Mesothelial cell of epicardium (in vitro differentiated cells): ENCODE measurements at regions not wholly inside any gene's neighbourhood (a gene's known extent, or its start where the extent isn't known, plus 50 kb on each side); places are given as distances from the start of the nearest gene placed in this dataset.

Source experiments
- DNase-seq, 2 experiments: peaks; one replicate each; pipeline ENCODE4 v3.0.0; 2021; ENCODE audit warnings: low spot score in 2 of 2; ENCODE audit not compliant: unreplicated experiment in 2 of 2
- H3K27ac Mint-ChIP-seq: 2 replicates; pipeline ENCODE4 v1.8.0; 2021; ENCODE audit warnings: mixed read lengths
- H3K27me3 Mint-ChIP-seq: 2 replicates; pipeline ENCODE4 v1.8.0; 2021; ENCODE audit warnings: low read depth, mixed read lengths
- H3K36me3 Mint-ChIP-seq: 2 replicates; pipeline ENCODE4 v1.8.0; 2021; ENCODE audit warnings: mixed read lengths
- H3K4me1 Mint-ChIP-seq: 2 replicates; pipeline ENCODE4 v1.8.0; 2021; ENCODE audit warnings: mixed read lengths
- H3K4me3 Mint-ChIP-seq: 2 replicates; pipeline ENCODE4 v1.8.0; 2021; ENCODE audit warnings: mild to moderate bottlenecking, moderate library complexity, mixed read lengths
- H3K9me3 Mint-ChIP-seq: 2 replicates; pipeline ENCODE4 v1.8.0; 2021; ENCODE audit warnings: mixed read lengths
- TF ChIP-seq, protein P1 (sequence below): fragments of 200-600 bp; sonication (generic); IDR thresholded peaks from one replicate; pipeline ENCODE4 v1.5.0; 2021; ENCODE audit warnings: antibody characterized with exemption; ENCODE audit not compliant: unreplicated experiment

DNA sequence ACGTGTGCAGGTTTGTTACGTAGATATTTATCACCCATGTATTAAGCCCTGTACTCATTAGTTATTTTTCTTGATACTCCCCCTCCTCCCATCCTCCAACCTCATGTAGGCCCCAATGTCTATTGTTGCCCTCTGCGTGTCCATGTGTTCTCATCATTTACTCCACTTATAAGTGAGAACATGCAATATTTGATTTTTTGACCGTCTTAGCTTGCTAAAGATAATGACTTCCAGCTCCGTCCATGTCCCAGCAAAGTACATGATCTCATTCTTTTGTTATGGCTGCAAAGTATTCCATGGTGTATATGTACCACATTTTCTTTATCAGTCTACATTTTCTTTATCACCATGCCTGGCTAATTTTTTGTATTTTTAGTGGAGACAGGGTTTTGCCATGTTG, 623.2 kb downstream of the SQOR start:
- Mint-ChIP-seq H3K27ac (no peak overlapping the region), H3K27me3 (peaks cover 15% of the 10 kb centered on the region), H3K9me3 (peaks cover 10% of the 10 kb centered on the region), H3K4me1 (no peaks in the 10 kb centered on the region), H3K4me3 (no peak overlapping the region), H3K36me3 (no peaks in the 10 kb centered on the region)
- DNase-seq: no peak
- TF ChIP-seq, protein P1, sequence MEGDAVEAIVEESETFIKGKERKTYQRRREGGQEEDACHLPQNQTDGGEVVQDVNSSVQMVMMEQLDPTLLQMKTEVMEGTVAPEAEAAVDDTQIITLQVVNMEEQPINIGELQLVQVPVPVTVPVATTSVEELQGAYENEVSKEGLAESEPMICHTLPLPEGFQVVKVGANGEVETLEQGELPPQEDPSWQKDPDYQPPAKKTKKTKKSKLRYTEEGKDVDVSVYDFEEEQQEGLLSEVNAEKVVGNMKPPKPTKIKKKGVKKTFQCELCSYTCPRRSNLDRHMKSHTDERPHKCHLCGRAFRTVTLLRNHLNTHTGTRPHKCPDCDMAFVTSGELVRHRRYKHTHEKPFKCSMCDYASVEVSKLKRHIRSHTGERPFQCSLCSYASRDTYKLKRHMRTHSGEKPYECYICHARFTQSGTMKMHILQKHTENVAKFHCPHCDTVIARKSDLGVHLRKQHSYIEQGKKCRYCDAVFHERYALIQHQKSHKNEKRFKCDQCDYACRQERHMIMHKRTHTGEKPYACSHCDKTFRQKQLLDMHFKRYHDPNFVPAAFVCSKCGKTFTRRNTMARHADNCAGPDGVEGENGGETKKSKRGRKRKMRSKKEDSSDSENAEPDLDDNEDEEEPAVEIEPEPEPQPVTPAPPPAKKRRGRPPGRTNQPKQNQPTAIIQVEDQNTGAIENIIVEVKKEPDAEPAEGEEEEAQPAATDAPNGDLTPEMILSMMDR: no peak

DNA sequence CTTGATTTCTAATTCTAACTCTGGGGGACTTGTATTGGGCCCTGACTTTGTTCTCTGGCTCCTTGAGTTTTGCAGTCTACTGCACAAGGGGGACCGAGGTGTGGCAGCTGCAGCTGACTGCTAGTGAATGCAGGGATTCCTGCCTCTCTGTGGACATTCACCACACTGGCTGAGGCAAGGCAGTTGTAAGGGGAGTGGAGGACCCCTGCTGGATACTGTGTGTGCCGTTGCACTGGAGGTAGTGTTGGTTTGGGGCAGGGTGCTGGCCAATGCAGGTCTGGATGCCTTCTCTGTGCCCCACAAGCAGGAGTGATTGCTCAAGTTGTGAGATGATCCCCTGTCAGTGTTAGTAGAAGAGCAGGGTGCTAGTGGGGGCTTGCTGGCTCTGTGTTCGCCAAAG, 626.1 kb downstream of the SQOR start:
- no peak for DNase-seq
- H3K36me3 Mint-ChIP-seq: no peaks in the 10 kb centered on the region

DNA sequence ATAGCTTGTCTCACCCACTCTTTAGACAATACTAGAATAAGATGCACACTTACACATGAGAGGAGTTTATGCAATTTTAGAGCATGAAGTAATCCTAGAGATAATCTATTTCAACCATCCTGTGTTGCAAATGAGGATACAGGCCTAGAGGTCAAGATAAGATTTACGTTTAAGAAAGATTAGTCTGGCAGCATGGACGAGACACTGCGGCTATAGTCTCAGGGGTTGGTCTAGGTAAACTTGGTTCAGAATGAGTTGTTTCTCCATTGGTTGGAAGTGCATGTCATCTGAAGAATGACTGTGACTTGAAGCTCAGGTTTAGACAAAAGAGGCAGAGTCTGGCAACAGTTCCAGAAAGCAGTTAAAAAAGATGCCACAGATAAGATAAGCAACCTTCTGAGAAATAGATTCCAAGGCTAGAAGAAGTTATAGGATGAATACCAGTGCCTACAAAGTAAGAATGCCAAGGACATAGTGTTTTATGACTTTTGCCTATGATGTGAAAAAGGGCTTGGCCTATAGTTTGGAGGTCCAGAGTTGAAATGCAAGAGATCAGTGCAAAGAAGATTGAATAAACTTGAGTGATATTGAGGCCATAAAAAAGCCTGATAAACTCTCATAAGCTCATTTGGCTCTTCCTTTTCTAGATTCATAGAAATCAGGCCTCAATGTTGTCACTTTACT, 631.0 kb downstream of the SQOR start:
- Mint-ChIP-seq H3K4me1 (peaks cover 8% of the 10 kb centered on the region), H3K27ac (no peak overlapping the region), H3K27me3 (peaks cover 16% of the 10 kb centered on the region), H3K4me3 (no peak overlapping the region), H3K9me3 (peaks cover under 1% of the 10 kb centered on the region), H3K36me3 (no peaks in the 10 kb centered on the region)
- TF ChIP-seq, protein P1: no peak
- DNase-seq: no peak

More for the DNA sequence above, 626.1 kb downstream of the SQOR start:
- peaks cover 10% of the 10 kb centered on the region for H3K9me3 Mint-ChIP-seq
- peaks cover 13% of the 10 kb centered on the region for H3K27me3 Mint-ChIP-seq
- TF ChIP-seq, protein P1: no peak
- no peak overlapping the region for H3K4me3 Mint-ChIP-seq
- no peak overlapping the region for H3K27ac Mint-ChIP-seq
- peaks cover 5% of the 10 kb centered on the region for H3K4me1 Mint-ChIP-seq

DNA sequence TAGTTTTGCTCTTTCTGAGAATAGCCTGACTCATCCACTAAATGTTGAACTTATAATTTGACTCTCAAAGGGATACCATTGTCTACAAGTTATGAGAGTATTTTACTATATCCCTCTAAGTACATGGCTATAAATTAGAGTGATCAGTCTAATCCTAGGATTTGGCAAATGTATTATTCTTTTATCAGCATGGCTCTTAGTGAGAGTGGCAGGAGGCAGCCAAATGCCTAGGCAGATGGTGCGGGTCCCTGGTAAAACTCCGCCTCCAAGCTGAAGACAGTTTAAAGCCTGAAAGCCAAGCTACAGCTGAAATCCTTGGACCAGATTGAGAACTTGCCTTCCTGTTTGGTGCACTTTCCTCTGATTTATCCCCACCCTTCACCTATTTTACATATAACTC, 631.8 kb downstream of the SQOR start:
- H3K4me1 Mint-ChIP-seq: peaks cover 8% of the 10 kb centered on the region
- H3K9me3 Mint-ChIP-seq: no peaks in the 10 kb centered on the region
- H3K4me3 Mint-ChIP-seq: no peak overlapping the region
- H3K27ac Mint-ChIP-seq: no peak overlapping the region
- no peak for DNase-seq
- peaks cover 16% of the 10 kb centered on the region for H3K27me3 Mint-ChIP-seq
- no peaks in the 10 kb centered on the region for H3K36me3 Mint-ChIP-seq
- TF ChIP-seq, protein P1: no peak

DNA sequence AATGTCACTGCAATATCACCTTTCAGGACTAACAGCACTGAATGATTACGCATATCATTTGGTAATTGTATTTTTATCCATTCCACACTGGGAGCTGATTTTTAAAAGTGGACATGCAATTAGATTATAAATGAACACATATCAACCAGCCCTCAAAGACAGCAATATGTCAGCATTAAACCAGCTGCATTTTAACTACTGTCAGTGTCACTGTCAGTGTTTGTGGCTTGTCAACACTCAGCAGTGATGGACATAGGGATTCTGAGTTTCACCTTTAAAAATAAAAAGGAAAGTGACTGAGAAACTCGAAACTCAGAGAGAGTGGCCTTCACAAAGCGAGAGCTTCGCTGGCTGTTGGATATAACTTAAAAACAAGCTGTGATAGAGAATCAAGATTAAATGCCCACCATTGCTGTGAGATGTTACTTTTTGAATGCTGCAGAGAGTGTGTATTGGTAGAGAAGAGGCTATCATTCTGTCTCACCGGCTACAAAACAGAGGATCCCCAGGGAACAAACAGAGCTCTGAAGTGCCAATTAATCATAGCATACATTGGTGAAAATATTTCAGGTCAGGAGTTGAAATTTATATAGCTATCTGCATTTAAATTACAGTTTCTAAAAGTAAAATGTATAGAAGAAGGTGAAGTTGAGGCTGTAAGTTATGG, 635.8 kb downstream of the SQOR start:
- H3K36me3 Mint-ChIP-seq: no peaks in the 10 kb centered on the region
- H3K4me1 Mint-ChIP-seq: peaks cover 6% of the 10 kb centered on the region
- no peaks in the 10 kb centered on the region for H3K9me3 Mint-ChIP-seq
- H3K27me3 Mint-ChIP-seq: peaks cover 25% of the 10 kb centered on the region
- no peak overlapping the region for H3K4me3 Mint-ChIP-seq
- DNase-seq: no peak
- TF ChIP-seq, protein P1: no peak
- no peak overlapping the region for H3K27ac Mint-ChIP-seq
